Hepatocyte (in vitro differentiated cells): ENCODE measurements at regions not wholly inside any gene's neighbourhood (a gene's known extent, or its start where the extent isn't known, plus 50 kb on each side); places are given as distances from the start of the nearest gene placed in this dataset.
"Not testable (repeated sequence)": the region's sequence is repeated elsewhere in the genome, so short reads cannot be mapped to it uniquely, and the experiment has no call there.

Experiments used
- CTCF ChIP-seq: fragments of 200-600 bp; sonication (generic); IDR thresholded peaks from 2 replicates; pipeline ENCODE4 v1.5.1; 2016; ENCODE audit warnings: antibody characterized with exemption, mild to moderate bottlenecking; ENCODE audit not compliant: poor library complexity
- EZH2 ChIP-seq: fragments of 200-600 bp; sonication (generic); IDR thresholded peaks from 2 replicates; pipeline ENCODE4 v1.6.1; 2016; ENCODE audit warnings: antibody characterized with exemption, mild to moderate bottlenecking, borderline replicate concordance
- EZH2phosphoT487 ChIP-seq: fragments of 200-600 bp; sonication (generic); IDR thresholded peaks from one replicate; pipeline ENCODE4 v1.6.1; 2018; ENCODE audit warnings: antibody characterized with exemption, mild to moderate bottlenecking, low read depth, moderate library complexity; ENCODE audit not compliant: unreplicated experiment, severe bottlenecking

- TF ChIP-seq CTCF, EZH2, EZH2phosphoT487: not testable (repeated sequence)
These were observed 169.1 kb upstream of the RBBP8 start for GRCh38 chr18:22764005-22764404.
